BLaER1 treated with 17β-estradiol and CSF1 and Interleukin-3, amounts not matched to agents 10 nM and 100 nM (cell line): ENCODE measurements at regions not wholly inside any gene's neighbourhood (a gene's known extent, or its start where the extent isn't known, plus 50 kb on each side); places are given as distances from the start of the nearest gene placed in this dataset.
"Not testable (repeated sequence)": the region's sequence is repeated elsewhere in the genome, so short reads cannot be mapped to it uniquely, and the experiment has no call there.

ENCODE experiments used
- H3K27ac ChIP-seq, 11 experiments: shearing (Covaris generic); formaldehyde crosslinking; 2 replicates each; pipeline ENCODE4 v1.8.1; 2022
- H3K27me3 ChIP-seq, 11 experiments: shearing (Covaris generic); formaldehyde crosslinking; 2 replicates each; pipeline ENCODE4 v1.8.1; 2022
- H3K36me3 ChIP-seq, 11 experiments: shearing (Covaris generic); formaldehyde crosslinking; 2 replicates each; pipeline ENCODE4 v1.8.1; 2022
- H3K4me1 ChIP-seq, 10 experiments: shearing (Covaris generic); formaldehyde crosslinking; 2 replicates each; pipeline ENCODE4 v1.8.1; 2022
- H3K4me2 ChIP-seq, 11 experiments: shearing (Covaris generic); formaldehyde crosslinking; 2 replicates each; pipeline ENCODE4 v1.8.1; 2022
- H3K4me3 ChIP-seq, 10 experiments: shearing (Covaris generic); formaldehyde crosslinking; 2 replicates each; pipeline ENCODE4 v1.8.1; 2022
- H3K9ac ChIP-seq, 11 experiments: shearing (Covaris generic); formaldehyde crosslinking; 2 replicates each; pipeline ENCODE4 v1.8.1; 2022
- H3K9me3 ChIP-seq, 11 experiments: shearing (Covaris generic); formaldehyde crosslinking; replicated peaks in 1 of 11; 2 replicates each; pipeline ENCODE4 v1.8.1; 2022
- H4K20me1 ChIP-seq, 11 experiments: shearing (Covaris generic); formaldehyde crosslinking; 2 replicates each; pipeline ENCODE4 v1.8.1; 2022
- Cebpa-rat ChIP-seq, 11 experiments: shearing (Covaris generic); IDR thresholded peaks; 2 replicates each; pipeline ENCODE4 v1.8.1; 2022

- Histone ChIP-seq H3K9ac (peak overlapping the region in 3 of 11 experiments; percentile 23 to 63 (median 55); a peak in 4 of 22 replicates), H3K4me3 (no peak overlapping the region), H3K36me3 (no peaks in the 10 kb centered on the region), H3K4me1 (peaks cover 0 to 75% (median under 1%) of the 10 kb centered on the region in 10 experiments; a peak in 6 of 20 replicates), H3K27ac (peak overlapping the region in 4 of 11 experiments; percentile 28 to 85 (median 80); a peak in 7 of 22 replicates), H3K4me2 (peak overlapping the region in 3 of 11 experiments; percentile 48 to 88 (median 66); a peak in 5 of 22 replicates), H4K20me1 (no peaks in the 10 kb centered on the region), H3K9me3 (peaks cover 0 to 10% (median 0%) of the 10 kb centered on the region in 11 experiments; a peak in 2 of 22 replicates), H3K27me3 (no peaks in the 10 kb centered on the region)
- no peak for TF ChIP-seq Cebpa-rat (IDR thresholded peaks at IDR 0.05)
Measured at GRCh38 chr10:90999512-91000172, 78.8 kb upstream of the ANKRD1 start.

- no peaks in the 10 kb centered on the region for H4K20me1 ChIP-seq
- no peak for TF ChIP-seq Cebpa-rat (IDR thresholded peaks at IDR 0.05)
- H3K36me3 ChIP-seq = no peaks in the 10 kb centered on the region
- H3K4me3 ChIP-seq = no peak overlapping the region
- no peaks in the 10 kb centered on the region for H3K27me3 ChIP-seq
- H3K9me3 ChIP-seq = peaks cover 0 to 14% (median 0%) of the 10 kb centered on the region in 11 experiments; a peak in 2 of 22 replicates
- peaks cover 0 to 81% (median 0%) of the 10 kb centered on the region in 10 experiments; a peak in 6 of 20 replicates for H3K4me1 ChIP-seq
- H3K4me2 ChIP-seq = peak overlapping the region in 3 of 11 experiments; percentile 48 to 88 (median 66); a peak in 5 of 22 replicates
- H3K27ac ChIP-seq = peak overlapping the region in 3 of 11 experiments; percentile 80 to 85 (median 81); a peak in 6 of 22 replicates
- H3K9ac ChIP-seq = peak overlapping the region in 3 of 11 experiments; percentile 23 to 55 (median 55); a peak in 3 of 22 replicates
Measured at GRCh38 chr10:91000470-91000869, 79.6 kb upstream of the ANKRD1 start.

GRCh38 chr10:91000985-91001384, 80.1 kb upstream of the ANKRD1 start:
- Histone ChIP-seq H3K4me2 (peak overlapping the region in 3 of 11 experiments; percentile 48 to 88 (median 66); a peak in 5 of 22 replicates), H3K27ac (peak overlapping the region in 3 of 11 experiments; percentile 80 to 85 (median 81); a peak in 5 of 22 replicates), H3K4me1 (peaks cover 0 to 86% (median under 1%) of the 10 kb centered on the region in 10 experiments; a peak in 11 of 20 replicates), H3K36me3 (no peaks in the 10 kb centered on the region), H3K9ac (no peak overlapping the region), H3K9me3 (peaks cover 0 to 14% (median 0%) of the 10 kb centered on the region in 11 experiments; a peak in 2 of 22 replicates), H3K27me3 (no peaks in the 10 kb centered on the region), H3K4me3 (no peak overlapping the region), H4K20me1 (no peaks in the 10 kb centered on the region)
- TF ChIP-seq Cebpa-rat (IDR thresholded peaks at IDR 0.05) = no peak

DNA sequence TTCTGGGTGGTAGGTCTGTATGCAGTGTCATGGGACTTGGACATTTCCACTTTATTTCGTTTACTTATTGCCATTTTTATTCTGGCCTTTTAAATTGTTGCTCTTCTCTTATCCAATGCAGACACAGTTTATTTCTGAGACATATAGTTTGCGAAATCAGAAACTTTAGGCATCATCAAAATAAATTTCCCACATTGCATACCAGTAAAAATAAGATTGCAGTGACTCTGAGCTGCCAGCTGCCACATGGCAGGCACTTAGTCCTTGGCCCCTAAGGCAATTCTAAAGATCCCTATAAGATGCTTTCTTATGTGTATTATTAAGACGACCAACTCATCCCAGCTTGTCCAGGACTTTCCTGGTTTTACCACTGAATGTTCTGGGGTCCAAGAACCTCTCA, 81.8 kb upstream of the ANKRD1 start:
- Histone ChIP-seq H3K36me3 (no peaks in the 10 kb centered on the region), H3K4me3 (no peak overlapping the region), H3K27ac (peak overlapping the region in 1 of 11 experiments; percentile 35; a peak in 1 of 22 replicates), H4K20me1 (no peaks in the 10 kb centered on the region), H3K9ac (no peak overlapping the region), H3K27me3 (no peaks in the 10 kb centered on the region), H3K4me1 (peaks cover 14 to 100% (median 17%) of the 10 kb centered on the region in 10 experiments), H3K4me2 (peak overlapping the region in 4 of 11 experiments; percentile 18 to 58 (median 43); a peak in 7 of 22 replicates), H3K9me3 (peaks cover 0 to 14% (median 0%) of the 10 kb centered on the region in 11 experiments; a peak in 2 of 22 replicates)
- no peak for TF ChIP-seq Cebpa-rat (IDR thresholded peaks at IDR 0.05)

DNA sequence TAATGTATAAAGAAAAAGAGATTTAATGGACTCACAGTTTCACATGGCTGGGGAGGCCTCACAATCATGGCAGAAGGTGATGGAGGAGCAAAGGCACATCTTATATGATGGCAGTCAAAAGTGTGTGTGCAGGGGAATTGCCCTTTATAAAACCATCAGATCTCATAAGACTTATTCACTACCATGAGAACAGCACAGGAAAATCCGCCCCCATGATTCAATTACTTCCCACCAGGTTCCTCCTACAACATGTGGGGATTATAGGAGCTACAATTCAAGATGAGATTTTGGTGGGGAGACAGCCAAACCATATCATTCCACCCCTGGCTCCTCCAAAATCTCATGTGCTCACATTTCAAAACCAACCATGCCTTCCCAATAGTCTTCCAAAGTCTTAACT, 82.5 kb upstream of the ANKRD1 start:
- Histone ChIP-seq H3K4me2 (peak overlapping the region in 3 of 11 experiments; percentile 18 to 58 (median 45); a peak in 6 of 22 replicates), H3K4me1 (peaks cover 18 to 99% (median 23%) of the 10 kb centered on the region in 10 experiments), H3K9me3 (peaks cover 0 to 14% (median 0%) of the 10 kb centered on the region in 11 experiments; a peak in 2 of 22 replicates), H3K27ac (peak overlapping the region in 1 of 11 experiments; percentile 35; a peak in 1 of 22 replicates)
- not testable (repeated sequence) for H4K20me1 ChIP-seq, H3K27me3 ChIP-seq, H3K36me3 ChIP-seq, H3K4me3 ChIP-seq, H3K9ac ChIP-seq

- peak overlapping the region in 3 of 11 experiments; percentile 25 to 59 (median 40); a peak in 4 of 22 replicates for H3K27ac ChIP-seq
- not testable (repeated sequence) for H3K9ac ChIP-seq, H4K20me1 ChIP-seq, H3K36me3 ChIP-seq, H3K27me3 ChIP-seq, H3K4me3 ChIP-seq
- H3K9me3 ChIP-seq = peaks cover 0 to 14% (median 0%) of the 10 kb centered on the region in 11 experiments; a peak in 2 of 22 replicates
- peak overlapping the region in 2 of 11 experiments; percentile 5 to 43; a peak in 3 of 22 replicates for H3K4me2 ChIP-seq
- peaks cover 18 to 96% (median 23%) of the 10 kb centered on the region in 10 experiments for H3K4me1 ChIP-seq
Measured at GRCh38 chr10:91005276-91005675, 84.4 kb upstream of the ANKRD1 start.

DNA sequence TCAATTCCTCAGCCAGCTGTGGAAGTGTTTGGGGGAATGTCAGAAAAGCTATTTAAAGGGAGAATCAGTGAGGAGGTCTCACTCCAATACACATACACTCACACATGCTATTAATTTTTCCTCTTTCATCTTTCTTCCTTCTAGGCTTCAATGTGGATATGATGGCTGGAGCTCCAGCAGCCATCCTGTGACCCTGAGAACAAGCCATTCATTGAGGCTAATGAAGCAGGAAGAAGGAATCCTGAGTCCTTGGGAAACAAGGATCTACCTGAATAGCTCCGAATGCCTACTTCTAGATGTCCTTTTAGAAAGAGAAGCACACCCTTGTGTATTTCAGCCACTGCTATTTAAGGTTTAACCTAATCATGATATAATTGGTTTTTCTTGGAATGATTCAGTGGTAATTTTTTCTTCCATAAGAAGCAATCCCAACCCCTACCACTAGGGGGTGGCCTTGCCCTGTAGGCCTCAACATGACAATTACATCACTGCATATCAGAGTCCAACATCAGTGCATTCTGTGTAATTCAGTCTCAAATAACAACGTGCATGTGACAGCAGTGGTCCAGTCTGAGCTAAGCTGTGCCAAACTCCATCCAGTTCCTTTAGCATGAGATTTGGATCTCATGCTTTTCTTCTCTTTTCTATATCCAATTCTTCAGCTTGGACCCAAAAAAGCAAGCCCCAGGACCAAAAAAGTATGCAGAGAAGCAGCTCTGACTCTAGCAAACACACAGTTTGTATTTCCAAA, 85.3 kb upstream of the ANKRD1 start:
- no peaks in the 10 kb centered on the region for H3K36me3 ChIP-seq
- peaks cover 18 to 89% (median 23%) of the 10 kb centered on the region in 10 experiments for H3K4me1 ChIP-seq
- peaks cover 0 to 14% (median 0%) of the 10 kb centered on the region in 11 experiments; a peak in 2 of 22 replicates for H3K9me3 ChIP-seq
- TF ChIP-seq Cebpa-rat (IDR thresholded peaks at IDR 0.05) = no peak
- H3K27ac ChIP-seq = peak overlapping the region; percentile 11 to 59 (median 33); a peak in 19 of 22 replicates
- H3K4me2 ChIP-seq = peak overlapping the region; percentile 48 to 73 (median 61)
- no peaks in the 10 kb centered on the region for H3K27me3 ChIP-seq
- H3K4me3 ChIP-seq = no peak overlapping the region; a peak in 1 of 20 replicates
- H3K9ac ChIP-seq = peak overlapping the region in 8 of 11 experiments; percentile 2 to 42 (median 16); a peak in 7 of 22 replicates
- H4K20me1 ChIP-seq = no peaks in the 10 kb centered on the region

GRCh38 chr10:91006752-91007346, 86.0 kb upstream of the ANKRD1 start:
- H3K9ac ChIP-seq = peak overlapping the region in 8 of 11 experiments; percentile 2 to 42 (median 16); a peak in 8 of 22 replicates

More at GRCh38 chr10:91006752-91007346, 86.0 kb upstream of the ANKRD1 start:
- Histone ChIP-seq H4K20me1 (no peaks in the 10 kb centered on the region), H3K27me3 (no peaks in the 10 kb centered on the region), H3K9me3 (peaks cover 0 to 14% (median 0%) of the 10 kb centered on the region in 11 experiments; a peak in 2 of 22 replicates), H3K36me3 (no peaks in the 10 kb centered on the region), H3K27ac (peak overlapping the region; percentile 4 to 54 (median 33); a peak in 18 of 22 replicates), H3K4me2 (peak overlapping the region; percentile 48 to 73 (median 61)), H3K4me3 (peak overlapping the region in 1 of 10 experiments; percentile 20; a peak in 2 of 20 replicates), H3K4me1 (peaks cover 18 to 82% (median 23%) of the 10 kb centered on the region in 10 experiments)
- no peak for TF ChIP-seq Cebpa-rat (IDR thresholded peaks at IDR 0.05)
